ENCODE measurements at regions not wholly inside any gene's neighbourhood (a gene's known extent, or its start where the extent isn't known, plus 50 kb on each side); places are given as distances from the start of the nearest gene placed in this dataset.
"Not testable (repeated sequence)": the region's sequence is repeated elsewhere in the genome, so short reads cannot be mapped to it uniquely, and the experiment has no call there.

DNA sequence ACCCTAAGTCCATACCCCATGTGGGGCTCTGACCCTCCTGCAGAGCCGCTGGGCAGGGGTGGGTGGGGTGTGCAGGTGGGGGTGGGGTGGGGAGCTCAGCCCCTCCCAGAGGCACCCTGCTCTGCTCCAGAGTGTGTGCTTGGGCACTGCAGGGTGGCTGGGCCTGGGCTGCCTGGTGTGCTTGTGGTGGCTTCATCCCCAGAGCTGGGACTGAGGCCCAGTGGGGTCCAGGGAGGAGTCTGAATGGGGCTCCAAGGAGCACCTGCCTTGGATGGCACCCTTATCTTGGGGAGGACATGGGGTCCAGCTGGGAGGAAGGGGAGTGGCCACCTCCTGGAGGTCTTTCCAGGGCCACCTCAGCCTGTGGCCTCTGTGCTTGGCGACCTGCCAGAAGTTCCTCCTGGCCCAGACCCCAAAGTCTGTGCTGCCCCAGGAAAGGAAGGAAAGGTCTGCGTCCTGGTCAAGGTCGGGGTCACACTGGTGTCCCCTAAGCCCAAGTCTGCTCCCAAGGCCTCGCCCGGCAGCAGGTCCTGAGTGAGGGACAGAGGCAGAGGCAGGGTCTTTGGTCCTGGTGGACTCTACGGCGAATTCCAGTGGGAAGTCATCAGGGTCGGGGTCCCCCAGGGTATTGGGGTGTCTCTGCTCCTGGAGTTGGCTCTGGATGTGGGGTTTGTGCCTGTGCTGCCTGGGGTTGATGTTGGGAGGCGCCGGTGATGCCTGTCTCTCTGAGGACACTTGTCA lies 373.4 kb downstream of the TMEM121 start:
- TF ChIP-seq, protein P1, sequence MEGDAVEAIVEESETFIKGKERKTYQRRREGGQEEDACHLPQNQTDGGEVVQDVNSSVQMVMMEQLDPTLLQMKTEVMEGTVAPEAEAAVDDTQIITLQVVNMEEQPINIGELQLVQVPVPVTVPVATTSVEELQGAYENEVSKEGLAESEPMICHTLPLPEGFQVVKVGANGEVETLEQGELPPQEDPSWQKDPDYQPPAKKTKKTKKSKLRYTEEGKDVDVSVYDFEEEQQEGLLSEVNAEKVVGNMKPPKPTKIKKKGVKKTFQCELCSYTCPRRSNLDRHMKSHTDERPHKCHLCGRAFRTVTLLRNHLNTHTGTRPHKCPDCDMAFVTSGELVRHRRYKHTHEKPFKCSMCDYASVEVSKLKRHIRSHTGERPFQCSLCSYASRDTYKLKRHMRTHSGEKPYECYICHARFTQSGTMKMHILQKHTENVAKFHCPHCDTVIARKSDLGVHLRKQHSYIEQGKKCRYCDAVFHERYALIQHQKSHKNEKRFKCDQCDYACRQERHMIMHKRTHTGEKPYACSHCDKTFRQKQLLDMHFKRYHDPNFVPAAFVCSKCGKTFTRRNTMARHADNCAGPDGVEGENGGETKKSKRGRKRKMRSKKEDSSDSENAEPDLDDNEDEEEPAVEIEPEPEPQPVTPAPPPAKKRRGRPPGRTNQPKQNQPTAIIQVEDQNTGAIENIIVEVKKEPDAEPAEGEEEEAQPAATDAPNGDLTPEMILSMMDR (conservative IDR thresholded peaks at IDR 0.05; ENCODE audit: low read length): no peak
- H3K4me3 ChIP-seq (ENCODE audit: low read length): no peak overlapping the region
- no peak for DNase-seq (ENCODE audit: low read depth)

DNA sequence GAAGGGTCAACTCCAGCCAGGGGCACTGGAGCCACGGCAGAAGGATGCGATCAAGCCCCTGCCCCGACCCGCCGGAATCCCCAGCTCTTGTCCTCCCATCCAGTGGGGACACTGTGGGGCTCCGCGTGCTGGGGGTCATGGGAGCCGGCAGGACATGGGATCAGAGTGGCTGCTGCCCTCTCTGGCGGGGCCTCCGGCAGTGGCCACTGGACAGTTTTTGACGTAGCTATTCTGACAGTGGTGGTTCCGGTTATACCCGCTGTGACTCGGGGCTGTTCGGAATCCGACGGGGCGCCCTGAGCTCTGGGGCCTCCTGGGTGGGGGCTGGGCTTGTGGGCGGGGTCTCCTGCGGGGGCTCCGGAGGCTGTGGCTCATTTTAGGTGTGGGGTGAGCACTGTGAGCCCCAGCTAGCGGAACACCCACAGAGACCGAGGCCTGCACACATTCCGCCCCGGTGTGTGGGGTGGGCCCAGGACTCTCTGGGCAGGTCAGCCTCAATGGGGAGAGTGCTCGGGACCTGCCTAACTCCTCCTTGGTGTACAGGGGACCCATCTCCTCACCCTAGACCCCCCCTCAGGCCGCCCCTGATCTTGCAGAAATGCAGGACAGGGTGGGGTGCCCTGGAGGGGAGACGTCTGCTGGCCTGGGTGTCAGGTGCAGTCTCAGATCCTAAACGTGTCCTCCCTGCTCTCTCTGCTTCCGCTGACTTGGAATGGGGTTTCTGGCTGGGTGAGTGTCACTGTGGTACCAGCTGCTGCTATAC lies 374.2 kb downstream of the TMEM121 start:
- TF ChIP-seq, protein P1 (conservative IDR thresholded peaks at IDR 0.05; ENCODE audit: low read length): no peak
- DNase-seq (ENCODE audit: low read depth): no peak
- no peak overlapping the region for H3K4me3 ChIP-seq (ENCODE audit: low read length)

DNA sequence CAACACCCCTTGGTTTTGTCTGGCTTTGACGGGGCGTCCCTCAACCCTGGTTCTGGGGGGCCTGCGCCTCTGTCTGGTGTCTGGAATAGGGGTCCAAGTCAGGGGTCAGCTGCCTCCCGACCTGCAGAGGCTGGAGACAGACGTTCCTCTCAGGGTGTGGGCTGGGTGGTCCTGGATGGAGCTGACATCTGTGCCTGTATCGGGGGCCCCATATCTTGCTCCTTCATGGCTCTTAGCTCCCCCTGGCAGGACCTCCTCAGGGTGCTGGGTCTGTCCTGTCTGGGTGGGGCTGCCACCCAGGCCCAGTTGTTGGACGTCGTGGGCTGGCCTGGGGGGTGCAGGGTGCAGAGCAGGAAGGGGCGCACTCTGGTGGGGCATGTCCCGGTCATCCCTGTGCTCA lies 374.8 kb downstream of the TMEM121 start:
- no peak for DNase-seq (ENCODE audit: low read depth)
- no peak overlapping the region for H3K4me3 ChIP-seq (ENCODE audit: low read length)
- TF ChIP-seq, protein P1 (conservative IDR thresholded peaks at IDR 0.05; ENCODE audit: low read length): no peak

DNA sequence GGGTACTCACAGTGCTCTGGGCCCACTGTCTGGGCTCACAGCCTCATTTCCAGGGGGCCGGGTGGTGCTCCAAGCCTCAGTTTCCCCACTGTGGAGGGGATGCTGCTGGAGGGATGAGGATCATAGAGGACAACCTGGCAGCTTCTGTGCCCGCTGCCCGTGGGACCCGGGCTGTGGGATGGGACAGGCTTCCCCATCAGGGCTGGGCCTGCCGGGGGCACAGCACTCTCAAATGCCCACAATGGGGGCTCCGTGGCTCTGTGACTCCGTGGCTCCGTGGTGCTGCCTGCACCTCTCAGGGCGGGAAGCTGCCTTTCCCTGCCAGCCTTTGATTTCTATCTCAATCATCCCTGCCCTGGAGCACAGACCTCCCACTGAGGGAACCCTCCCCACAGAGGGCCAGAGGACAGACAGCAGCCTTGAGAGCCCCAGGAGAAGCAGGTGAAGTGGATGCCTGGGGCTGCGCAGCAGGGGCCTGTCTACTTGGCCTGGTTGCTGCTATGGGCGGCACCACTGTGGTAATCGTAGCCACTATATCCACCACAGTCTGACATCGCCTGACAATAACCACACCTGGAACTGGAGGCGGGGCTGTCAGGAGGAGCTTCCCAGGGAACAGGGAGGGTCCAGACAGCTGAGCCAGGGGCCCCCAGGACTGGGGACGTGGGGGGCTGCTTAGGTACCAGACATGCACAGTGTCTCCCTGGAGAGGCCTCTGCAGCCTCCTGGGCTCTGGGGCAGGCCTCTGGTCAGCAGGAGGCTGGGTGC lies 375.9 kb downstream of the TMEM121 start:
- TF ChIP-seq, protein P1 (conservative IDR thresholded peaks at IDR 0.05; ENCODE audit: low read length): no peak
- no peak for DNase-seq (ENCODE audit: low read depth)
- H3K4me3 ChIP-seq (ENCODE audit: low read length): no peak overlapping the region

DNA sequence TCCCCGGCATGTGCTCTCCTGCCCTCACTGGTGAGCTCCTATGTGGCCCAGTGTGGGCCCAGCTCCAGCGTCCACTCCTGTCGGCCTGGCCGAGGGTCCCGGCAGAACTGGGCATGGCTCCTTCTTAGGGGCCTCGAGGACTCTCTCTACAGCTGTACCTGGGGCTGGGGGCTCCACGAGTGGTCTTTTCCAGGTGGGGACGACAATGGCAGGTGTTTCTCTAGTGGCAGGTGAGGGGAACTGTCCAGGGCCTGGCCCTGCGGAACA lies 376.4 kb downstream of the TMEM121 start:
- not testable (repeated sequence) for H3K4me3 ChIP-seq (ENCODE audit: low read length); DNase-seq (ENCODE audit: low read depth)

DNA sequence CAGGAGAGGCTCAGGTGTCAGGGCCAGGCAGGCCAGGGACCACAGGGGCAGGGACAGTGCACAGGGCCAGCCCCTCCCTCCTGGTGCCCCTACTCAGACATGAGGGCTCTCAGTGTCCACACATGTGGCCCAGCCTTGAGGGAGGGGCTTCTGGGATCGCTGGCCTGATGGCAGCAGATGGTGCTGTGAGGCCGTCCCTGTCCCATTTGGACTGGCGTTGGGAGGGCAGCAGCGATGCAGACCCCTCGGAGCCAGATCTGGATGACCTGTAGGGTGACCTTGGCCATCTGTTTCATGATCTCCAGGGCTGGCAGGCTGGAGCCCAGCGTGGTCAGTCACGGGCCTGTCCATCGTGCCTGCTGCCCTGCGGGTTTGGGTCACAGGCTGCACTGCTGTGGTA lies 377.6 kb downstream of the TMEM121 start:
- TF ChIP-seq, protein P1 (conservative IDR thresholded peaks at IDR 0.05; ENCODE audit: low read length): no peak
- no peak overlapping the region for H3K4me3 ChIP-seq (ENCODE audit: low read length)
- DNase-seq (ENCODE audit: low read depth): no peak

DNA sequence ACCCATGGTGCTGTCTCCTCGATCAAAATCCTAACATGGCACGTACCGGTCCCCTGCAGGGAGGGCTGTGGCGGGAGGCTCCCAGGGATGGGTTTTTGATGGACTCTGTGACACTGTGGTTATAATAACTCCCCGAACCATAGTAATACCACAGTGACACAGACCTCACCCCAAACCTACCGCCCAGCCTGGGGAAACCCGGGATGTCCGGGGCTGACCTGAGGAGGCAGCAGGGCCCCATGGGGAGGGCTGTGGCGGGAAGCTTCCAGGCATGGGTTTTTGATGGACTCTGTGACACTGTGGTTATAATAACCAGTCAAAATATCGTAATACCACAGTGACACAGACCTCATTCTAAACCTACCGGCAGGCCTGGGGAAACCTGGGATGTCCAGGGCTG lies 378.0 kb downstream of the TMEM121 start:
- H3K4me3 ChIP-seq (ENCODE audit: low read length): no peak overlapping the region
- TF ChIP-seq, protein P1 (conservative IDR thresholded peaks at IDR 0.05; ENCODE audit: low read length): no peak
- DNase-seq (ENCODE audit: low read depth): no peak
